AG04450 (cell line): ENCODE measurements at regions not wholly inside any gene's neighbourhood (a gene's known extent, or its start where the extent isn't known, plus 50 kb on each side); places are given as distances from the start of the nearest gene placed in this dataset.

ENCODE experiments used
- CTCF ChIA-PET: fragments of 300-600, 350-600 bp; formaldehyde crosslinking; extraction: SDS; loops from one replicate; lab custom pipeline; 2022; ENCODE audit warnings: antibody characterized with exemption, inconsistent platforms; lab: Charles Lee
- POLR2A ChIA-PET: fragments of 350-600 bp; formaldehyde crosslinking; extraction: SDS; loops from one replicate; lab custom pipeline; 2021; ENCODE audit warnings: antibody characterized with exemption, inconsistent platforms; lab: Yijun Ruan, JAX
- DNase-seq: peaks from one replicate; pipeline ENCODE4 v3.0.0-alpha.2; 2011; ENCODE audit warnings: low read depth, low spot score
- H3K27ac ChIP-seq: one replicate; pipeline ENCODE4 v1.5.1; 2012; ENCODE audit warnings: low read depth, low read length, control low read depth
- H3K27me3 ChIP-seq: one replicate; pipeline ENCODE4 v1.6.0; 2012; ENCODE audit warnings: low read length; ENCODE audit not compliant: control insufficient read depth, insufficient read depth
- H3K4me3 ChIP-seq: 2 replicates; pipeline ENCODE4 v1.5.1; 2011; ENCODE audit warnings: mild to moderate bottlenecking, low read depth, low read length, control low read depth
- H3K9me3 ChIP-seq: 2 replicates; pipeline ENCODE4 v1.5.1; 2012; ENCODE audit warnings: low read length; ENCODE audit not compliant: control insufficient read depth, insufficient read depth
- CTCF ChIP-seq: IDR thresholded peaks from 2 replicates; pipeline ENCODE4 v1.5.1; 2011; ENCODE audit warnings: low read depth, low read length, control low read depth, inconsistent platforms

- CTCF ChIA-PET: interaction anchor here (1.1 to 4.1 kb wide), 2 partner anchors 340 to 343 kb away, joined by 3 to 21 read pairs; no protein-coding TSS in a partner anchor
- POLR2A ChIA-PET: no interaction called here
- Histone ChIP-seq H3K9me3 (no peaks in the 10 kb centered on the region), H3K4me3 (no peak overlapping the region), H3K27ac (no peak overlapping the region), H3K27me3 (no peaks in the 10 kb centered on the region)
- DNase-seq: no peak
- no peak for TF ChIP-seq CTCF
Observed at GRCh38 chr13:39272994-39273393, 234.7 kb downstream of the NHLRC3 start.

GRCh38 chr13:39273953-39274738 lies 235.9 kb downstream of the NHLRC3 start:
- no peak for DNase-seq
- CTCF ChIA-PET: interaction anchor here (1.1 to 4.1 kb wide), 4 partner anchors 10 to 342 kb away, joined by 3 to 21 read pairs (median 6); no protein-coding TSS in a partner anchor
- TF ChIP-seq CTCF: peak; percentile 26
- POLR2A ChIA-PET: no interaction called here
- H3K4me3 ChIP-seq: no peak overlapping the region
- no peaks in the 10 kb centered on the region for H3K9me3 ChIP-seq
- H3K27me3 ChIP-seq: no peaks in the 10 kb centered on the region
- no peak overlapping the region for H3K27ac ChIP-seq

GRCh38 chr13:39274739-39275325 lies 236.6 kb downstream of the NHLRC3 start:
- no peak for DNase-seq

GRCh38 chr13:39279077-39279476 lies 240.8 kb downstream of the NHLRC3 start:
- Histone ChIP-seq H3K27me3 (no peaks in the 10 kb centered on the region), H3K27ac (no peak overlapping the region), H3K9me3 (no peaks in the 10 kb centered on the region), H3K4me3 (no peak overlapping the region)
- CTCF ChIA-PET: interaction anchor here (2.3 kb wide), 1 partner anchor 333 kb away, joined by 5 read pairs; no protein-coding TSS in a partner anchor
- POLR2A ChIA-PET: no interaction called here
- no peak for DNase-seq
- no peak for TF ChIP-seq CTCF

More at GRCh38 chr13:39274739-39275325, 236.6 kb downstream of the NHLRC3 start:
- ChIA-PET POLR2A (no interaction called here), CTCF (interaction anchor here (1.3 to 4.1 kb wide), 3 partner anchors 11 to 341 kb away, joined by 6 to 21 read pairs (median 7); no protein-coding TSS in a partner anchor)
- no peak for TF ChIP-seq CTCF
- Histone ChIP-seq H3K4me3 (no peak overlapping the region), H3K9me3 (no peaks in the 10 kb centered on the region), H3K27ac (no peak overlapping the region), H3K27me3 (no peaks in the 10 kb centered on the region)
